GM19239 (cell line): ENCODE measurements at regions not wholly inside any gene's neighbourhood (a gene's known extent, or its start where the extent isn't known, plus 50 kb on each side); places are given as distances from the start of the nearest gene placed in this dataset.
A peak's percentile ranks its signal among the peaks of the same experiment; 100 is the strongest.

Source experiments
- DNase-seq: peaks from one replicate; pipeline ENCODE4 v3.0.0; 2011; ENCODE audit warnings: low spot score; ENCODE audit not compliant: insufficient read length
- FAIRE-seq: peaks from 2 replicates; lab custom pipeline; 2011; peaks lifted over from hg19 to GRCh38; lab: Jason Lieb, UNC

- FAIRE-seq, result no peak
Measured at GRCh38 chr10:120266022-120266421, 191.0 kb upstream of the PLPP4 start.

GRCh38 chr10:120270906-120271305, 186.1 kb upstream of the PLPP4 start:
- DNase-seq (no peak), FAIRE-seq (no peak)

More at GRCh38 chr10:120266022-120266421, 191.0 kb upstream of the PLPP4 start:
- no peak for DNase-seq

GRCh38 chr10:120271696-120272095, 185.3 kb upstream of the PLPP4 start:
- no peak for FAIRE-seq

GRCh38 chr10:120272350-120272749, 184.7 kb upstream of the PLPP4 start:
- DNase-seq, result no peak
- no peak for FAIRE-seq

More at GRCh38 chr10:120271696-120272095, 185.3 kb upstream of the PLPP4 start:
- DNase-seq, result no peak

GRCh38 chr10:120278069-120278468, 179.0 kb upstream of the PLPP4 start:
- no peak for FAIRE-seq
- DNase-seq, result no peak

GRCh38 chr10:120279196-120279595, 177.8 kb upstream of the PLPP4 start:
- no peak for FAIRE-seq
- no peak for DNase-seq

GRCh38 chr10:120282421-120282820, 174.6 kb upstream of the PLPP4 start:
- FAIRE-seq (no peak), DNase-seq (no peak)

GRCh38 chr10:120282846-120283492, 174.1 kb upstream of the PLPP4 start:
- FAIRE-seq, result no peak
- no peak for DNase-seq

GRCh38 chr10:120285408-120285807, 171.6 kb upstream of the PLPP4 start:
- FAIRE-seq (no peak), DNase-seq (no peak)

GRCh38 chr10:120286280-120286679, 170.7 kb upstream of the PLPP4 start:
- DNase-seq, result no peak
- FAIRE-seq, result no peak

- FAIRE-seq, result no peak
Measured at GRCh38 chr10:120300513-120300912, 156.5 kb upstream of the PLPP4 start.

GRCh38 chr10:120308589-120308988, 148.4 kb upstream of the PLPP4 start:
- DNase-seq, result no peak
- no peak for FAIRE-seq

More at GRCh38 chr10:120300513-120300912, 156.5 kb upstream of the PLPP4 start:
- no peak for DNase-seq

- DNase-seq (no peak), FAIRE-seq (no peak)
Measured at GRCh38 chr10:120313715-120314114, 143.3 kb upstream of the PLPP4 start.

- no peak for DNase-seq
- no peak for FAIRE-seq
Measured at GRCh38 chr10:120314442-120314841, 142.6 kb upstream of the PLPP4 start.

GRCh38 chr10:120318862-120319261, 138.2 kb upstream of the PLPP4 start:
- no peak for FAIRE-seq
- no peak for DNase-seq

- DNase-seq (no peak), FAIRE-seq (no peak)
Measured at GRCh38 chr10:120327675-120328074, 129.4 kb upstream of the PLPP4 start.

GRCh38 chr10:120328647-120329046, 128.4 kb upstream of the PLPP4 start:
- no peak for FAIRE-seq

GRCh38 chr10:120335553-120335952, 121.5 kb upstream of the PLPP4 start:
- no peak for DNase-seq
- FAIRE-seq, result no peak

More at GRCh38 chr10:120328647-120329046, 128.4 kb upstream of the PLPP4 start:
- DNase-seq, result no peak

GRCh38 chr10:120336306-120336910, 120.6 kb upstream of the PLPP4 start:
- FAIRE-seq (no peak), DNase-seq (no peak)

- FAIRE-seq (peak; percentile 66), DNase-seq (peak; percentile 9)
Measured at GRCh38 chr10:120336911-120337540, 120.0 kb upstream of the PLPP4 start.

GRCh38 chr10:120342115-120342714, 114.8 kb upstream of the PLPP4 start:
- no peak for DNase-seq

More at GRCh38 chr10:120342115-120342714, 114.8 kb upstream of the PLPP4 start:
- FAIRE-seq, result no peak
